GM13977 (cell line): ENCODE measurements at regions not wholly inside any gene's neighbourhood (a gene's known extent, or its start where the extent isn't known, plus 50 kb on each side); places are given as distances from the start of the nearest gene placed in this dataset.

Experiments used
- DNase-seq: peaks from one replicate; pipeline ENCODE4 v3.0.0; 2012; ENCODE audit warnings: low spot score
- CTCF ChIP-seq: IDR thresholded peaks from 2 replicates; pipeline ENCODE4 v1.5.1; 2012; ENCODE audit warnings: mild to moderate bottlenecking, control low read depth; ENCODE audit not compliant: insufficient read depth; ENCODE audit errors: extremely low read depth, missing control alignments
- in situ Hi-C: fragments of 300-500 bp; cut with MboI; formaldehyde crosslinking; loops from one replicate; pipeline ENCODE4 v1.12.0; 2022; ENCODE audit warnings: low sequenced_read_pairs, low pct_unique_long_range_greater_than_20kb, mixed read lengths, inconsistent platforms; ENCODE audit not compliant: unreplicated experiment

- peak; percentile 96 for TF ChIP-seq CTCF
- peak; percentile 81 for DNase-seq
- in situ Hi-C loops, result no loop called here
Observed at GRCh38 chr6:30396833-30397479, 52.0 kb downstream of the RPP21 start.

- no peak for DNase-seq
- TF ChIP-seq CTCF, result peak; percentile 8
- in situ Hi-C loops, result no loop called here
Observed at GRCh38 chr6:30397697-30398096, 52.7 kb downstream of the RPP21 start.

DNA sequence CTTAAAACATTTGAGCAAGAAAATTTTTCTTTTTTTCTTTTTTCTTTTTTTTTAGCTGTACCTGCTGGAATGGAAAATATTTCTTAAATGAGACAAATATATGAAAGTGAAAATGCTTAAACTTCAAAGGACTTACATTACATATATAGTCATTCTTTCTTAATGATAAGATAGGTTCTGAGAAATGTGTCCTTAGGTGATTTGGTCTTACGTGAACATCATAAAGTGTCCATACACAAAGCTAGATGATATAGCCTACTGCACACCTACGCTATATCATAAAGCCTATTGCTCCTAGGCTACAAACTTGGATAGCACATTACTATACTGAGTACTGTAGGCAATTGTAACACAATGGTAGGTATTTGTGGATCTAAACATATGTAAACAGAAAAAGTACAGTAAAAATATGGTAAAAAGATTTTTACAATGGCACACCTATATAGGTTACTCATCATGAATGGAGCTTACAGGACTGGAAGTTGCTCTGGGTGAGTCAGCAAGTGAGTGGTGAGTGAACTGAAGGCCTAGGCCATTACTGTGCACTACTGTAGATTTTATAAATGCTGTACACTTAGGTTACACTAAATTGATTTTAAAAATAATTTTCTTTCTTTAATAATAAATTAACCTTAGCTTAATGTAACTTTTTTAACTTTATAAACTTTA lies 54.6 kb downstream of the RPP21 start:
- in situ Hi-C loops, result no loop called here

GRCh38 chr6:30405934-30406333 lies 61.0 kb downstream of the RPP21 start:
- in situ Hi-C loops, result no loop called here
- TF ChIP-seq CTCF, result no peak

More for the DNA sequence above, 54.6 kb downstream of the RPP21 start:
- TF ChIP-seq CTCF, result no peak
- no peak for DNase-seq

GRCh38 chr6:30409184-30409583 lies 64.2 kb downstream of the RPP21 start:
- TF ChIP-seq CTCF, result no peak
- DNase-seq, result no peak
- in situ Hi-C loops, result no loop called here

More at GRCh38 chr6:30405934-30406333, 61.0 kb downstream of the RPP21 start:
- no peak for DNase-seq

DNA sequence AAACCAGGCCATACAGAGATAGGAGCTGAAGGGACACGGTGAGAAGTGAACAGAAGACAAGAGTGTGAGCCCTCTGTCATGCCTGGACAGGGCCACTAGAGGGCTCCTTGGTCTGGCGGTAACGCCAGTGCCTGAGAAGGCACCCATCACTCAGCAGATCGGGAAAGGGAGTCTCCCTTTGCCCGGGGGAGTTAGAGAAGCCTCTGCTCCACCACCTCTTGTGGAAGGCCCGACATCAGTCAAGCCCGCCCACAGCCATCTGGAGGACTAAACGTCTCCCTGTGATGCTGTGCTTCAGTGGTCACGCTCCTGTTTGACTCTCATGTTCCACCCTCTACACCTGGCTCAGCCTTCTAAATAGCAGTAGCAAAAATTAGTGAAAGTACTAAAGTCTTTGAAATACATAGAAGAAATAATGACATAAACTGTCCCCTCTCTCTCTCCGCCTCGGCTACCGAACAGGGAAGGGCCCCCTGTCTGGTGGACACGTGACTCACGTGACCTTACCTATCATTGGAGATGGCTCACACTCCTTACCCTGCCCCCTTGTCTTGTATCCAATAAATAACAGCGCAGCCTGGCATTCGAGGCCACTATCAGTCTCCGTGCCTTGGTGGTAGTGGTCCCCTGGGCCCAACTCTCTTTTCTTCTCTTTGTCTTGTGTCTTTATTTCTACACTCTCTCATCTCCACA lies 66.7 kb downstream of the RPP21 start:
- peak; percentile 86 for TF ChIP-seq CTCF
- no peak for DNase-seq
- in situ Hi-C loops, result no loop called here
